HCT116 (cell line): ENCODE measurements at regions not wholly inside any gene's neighbourhood (a gene's known extent, or its start where the extent isn't known, plus 50 kb on each side); places are given as distances from the start of the nearest gene placed in this dataset.

Experiments
- EZH2 ChIP-seq: fragments of 200-600 bp; sonication (generic); IDR thresholded peaks from 2 replicates; pipeline ENCODE4 v1.6.1; 2017; ENCODE audit warnings: antibody characterized with exemption, mixed run types
- EZH2phosphoT487 ChIP-seq: fragments of 200-600 bp; IDR thresholded peaks from 2 replicates; pipeline ENCODE4 v1.6.1; 2018; ENCODE audit warnings: antibody characterized with exemption, borderline replicate concordance
- POLR2A ChIP-seq: IDR thresholded peaks from 2 replicates; pipeline ENCODE4 v1.7.0; 2011; ENCODE audit warnings: borderline replicate concordance; ENCODE audit not compliant: insufficient read depth, insufficient read length; ENCODE audit errors: extremely low read depth
- POLR2AphosphoS5 ChIP-seq: IDR thresholded peaks from 2 replicates; pipeline ENCODE4 v1.6.1; 2011; ENCODE audit warnings: mild to moderate bottlenecking, low read depth, low read length, moderate library complexity
- SRF ChIP-seq: IDR thresholded peaks from 2 replicates; pipeline ENCODE4 v1.6.1; 2012; ENCODE audit warnings: low read depth
- ZNF274 ChIP-seq: fragments of 200-500 bp; sonication (Bioruptor generic); IDR thresholded peaks from 2 replicates; pipeline ENCODE4 v1.6.1; 2014; ENCODE audit warnings: mild to moderate bottlenecking, low read depth, low read length, inconsistent platforms
- TF ChIP-seq, protein P1 (sequence below): IDR thresholded peaks from 2 replicates; pipeline ENCODE4 v1.6.1; 2012
- TF ChIP-seq, protein P2 (sequence below), 3 experiments: fragments of 200-600 bp in 1 of 3; sonication (generic) in 1 of 3; IDR thresholded peaks in 2 of 3; conservative IDR thresholded peaks in 1 of 3; 2 replicates each; pipeline ENCODE4 v1.5.1; 2012 to 2017; ENCODE audit warnings: low read depth in 2 of 3, low read length in 2 of 3, antibody characterized with exemption in 1 of 3, borderline replicate concordance in 1 of 3, control low read depth in 1 of 3, mild to moderate bottlenecking in 1 of 3, mixed read lengths in 1 of 3, mixed run types in 1 of 3, moderate library complexity in 1 of 3; ENCODE audit not compliant: insufficient read depth in 1 of 3
- TF ChIP-seq, protein P3 (sequence below): IDR thresholded peaks from 2 replicates; pipeline ENCODE4 v1.6.1; 2012; ENCODE audit warnings: low read depth

DNA sequence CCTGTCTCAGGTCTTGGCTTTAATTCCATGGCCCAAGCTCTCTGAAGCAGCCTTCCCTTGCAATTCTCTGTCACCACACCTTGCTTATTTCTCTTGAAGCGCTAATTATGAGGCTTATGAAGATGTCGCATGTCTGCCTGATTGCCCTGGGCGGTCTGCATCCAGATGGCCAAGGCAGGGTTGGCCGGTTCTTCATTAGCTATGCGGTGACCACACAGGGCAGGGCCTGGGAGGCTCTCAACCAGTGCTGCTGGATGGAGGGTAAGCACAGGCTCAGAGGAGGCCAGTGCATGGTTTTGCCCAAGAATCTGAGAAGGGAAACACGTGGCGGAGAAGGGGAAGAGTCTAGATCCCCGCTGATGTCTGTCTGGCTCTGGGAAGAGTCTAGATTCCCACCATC is 528.7 kb downstream of the CDH26 start:
- TF ChIP-seq POLR2A (no peak), EZH2 (no peak), EZH2phosphoT487 (no peak), POLR2AphosphoS5 (no peak), SRF (no peak), ZNF274 (no peak)
- TF ChIP-seq, protein P1, sequence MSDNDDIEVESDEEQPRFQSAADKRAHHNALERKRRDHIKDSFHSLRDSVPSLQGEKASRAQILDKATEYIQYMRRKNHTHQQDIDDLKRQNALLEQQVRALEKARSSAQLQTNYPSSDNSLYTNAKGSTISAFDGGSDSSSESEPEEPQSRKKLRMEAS = no peak
- TF ChIP-seq, protein P2, sequence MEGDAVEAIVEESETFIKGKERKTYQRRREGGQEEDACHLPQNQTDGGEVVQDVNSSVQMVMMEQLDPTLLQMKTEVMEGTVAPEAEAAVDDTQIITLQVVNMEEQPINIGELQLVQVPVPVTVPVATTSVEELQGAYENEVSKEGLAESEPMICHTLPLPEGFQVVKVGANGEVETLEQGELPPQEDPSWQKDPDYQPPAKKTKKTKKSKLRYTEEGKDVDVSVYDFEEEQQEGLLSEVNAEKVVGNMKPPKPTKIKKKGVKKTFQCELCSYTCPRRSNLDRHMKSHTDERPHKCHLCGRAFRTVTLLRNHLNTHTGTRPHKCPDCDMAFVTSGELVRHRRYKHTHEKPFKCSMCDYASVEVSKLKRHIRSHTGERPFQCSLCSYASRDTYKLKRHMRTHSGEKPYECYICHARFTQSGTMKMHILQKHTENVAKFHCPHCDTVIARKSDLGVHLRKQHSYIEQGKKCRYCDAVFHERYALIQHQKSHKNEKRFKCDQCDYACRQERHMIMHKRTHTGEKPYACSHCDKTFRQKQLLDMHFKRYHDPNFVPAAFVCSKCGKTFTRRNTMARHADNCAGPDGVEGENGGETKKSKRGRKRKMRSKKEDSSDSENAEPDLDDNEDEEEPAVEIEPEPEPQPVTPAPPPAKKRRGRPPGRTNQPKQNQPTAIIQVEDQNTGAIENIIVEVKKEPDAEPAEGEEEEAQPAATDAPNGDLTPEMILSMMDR (IDR thresholded peaks at IDR 0.05 in 2 of 3, conservative IDR thresholded peaks at IDR 0.05 in 1 of 3; ENCODE audit: borderline replicate concordance in 1 of 3, insufficient read depth in 1 of 3, low read depth in 2 of 3, low read length in 2 of 3) = no peak
- TF ChIP-seq, protein P3, sequence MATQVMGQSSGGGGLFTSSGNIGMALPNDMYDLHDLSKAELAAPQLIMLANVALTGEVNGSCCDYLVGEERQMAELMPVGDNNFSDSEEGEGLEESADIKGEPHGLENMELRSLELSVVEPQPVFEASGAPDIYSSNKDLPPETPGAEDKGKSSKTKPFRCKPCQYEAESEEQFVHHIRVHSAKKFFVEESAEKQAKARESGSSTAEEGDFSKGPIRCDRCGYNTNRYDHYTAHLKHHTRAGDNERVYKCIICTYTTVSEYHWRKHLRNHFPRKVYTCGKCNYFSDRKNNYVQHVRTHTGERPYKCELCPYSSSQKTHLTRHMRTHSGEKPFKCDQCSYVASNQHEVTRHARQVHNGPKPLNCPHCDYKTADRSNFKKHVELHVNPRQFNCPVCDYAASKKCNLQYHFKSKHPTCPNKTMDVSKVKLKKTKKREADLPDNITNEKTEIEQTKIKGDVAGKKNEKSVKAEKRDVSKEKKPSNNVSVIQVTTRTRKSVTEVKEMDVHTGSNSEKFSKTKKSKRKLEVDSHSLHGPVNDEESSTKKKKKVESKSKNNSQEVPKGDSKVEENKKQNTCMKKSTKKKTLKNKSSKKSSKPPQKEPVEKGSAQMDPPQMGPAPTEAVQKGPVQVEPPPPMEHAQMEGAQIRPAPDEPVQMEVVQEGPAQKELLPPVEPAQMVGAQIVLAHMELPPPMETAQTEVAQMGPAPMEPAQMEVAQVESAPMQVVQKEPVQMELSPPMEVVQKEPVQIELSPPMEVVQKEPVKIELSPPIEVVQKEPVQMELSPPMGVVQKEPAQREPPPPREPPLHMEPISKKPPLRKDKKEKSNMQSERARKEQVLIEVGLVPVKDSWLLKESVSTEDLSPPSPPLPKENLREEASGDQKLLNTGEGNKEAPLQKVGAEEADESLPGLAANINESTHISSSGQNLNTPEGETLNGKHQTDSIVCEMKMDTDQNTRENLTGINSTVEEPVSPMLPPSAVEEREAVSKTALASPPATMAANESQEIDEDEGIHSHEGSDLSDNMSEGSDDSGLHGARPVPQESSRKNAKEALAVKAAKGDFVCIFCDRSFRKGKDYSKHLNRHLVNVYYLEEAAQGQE = no peak
